ENCODE measurements at regions not wholly inside any gene's neighbourhood (a gene's known extent, or its start where the extent isn't known, plus 50 kb on each side); places are given as distances from the start of the nearest gene placed in this dataset.
"Not testable (repeated sequence)": the region's sequence is repeated elsewhere in the genome, so short reads cannot be mapped to it uniquely, and the experiment has no call there.

GRCh38 chr21:38614558-38614957, 116.3 kb upstream of the ERG start:
- ATAC-seq, result no peak

GRCh38 chr21:38619480-38619879, 121.2 kb upstream of the ERG start:
- ATAC-seq, result no peak

- no peak for ATAC-seq
These were observed 121.8 kb upstream of the ERG start for GRCh38 chr21:38619992-38620479.

GRCh38 chr21:38621132-38621531, 122.9 kb upstream of the ERG start:
- no peak for ATAC-seq

- no peak for ATAC-seq
These were observed 124.0 kb upstream of the ERG start for GRCh38 chr21:38622081-38622826.

GRCh38 chr21:38622827-38623209, 124.5 kb upstream of the ERG start:
- no peak for ATAC-seq

GRCh38 chr21:38623552-38623951, 125.3 kb upstream of the ERG start:
- ATAC-seq, result no peak

GRCh38 chr21:38625000-38625399, 126.7 kb upstream of the ERG start:
- no peak for ATAC-seq

GRCh38 chr21:38626306-38626705, 128.0 kb upstream of the ERG start:
- no peak for ATAC-seq

- ATAC-seq, result no peak
These were observed 130.1 kb upstream of the ERG start for GRCh38 chr21:38628349-38628748.

GRCh38 chr21:38631206-38631605, 132.9 kb upstream of the ERG start:
- no peak for ATAC-seq

GRCh38 chr21:38631676-38632075, 133.4 kb upstream of the ERG start:
- ATAC-seq, result no peak

- no peak for ATAC-seq
These were observed 138.9 kb upstream of the ERG start for GRCh38 chr21:38637161-38637560.

- ATAC-seq, result no peak
These were observed 141.5 kb upstream of the ERG start for GRCh38 chr21:38639571-38640354.

GRCh38 chr21:38640355-38640742, 142.1 kb upstream of the ERG start:
- not testable (repeated sequence) for ATAC-seq

GRCh38 chr21:38643404-38644023, 145.2 kb upstream of the ERG start:
- no peak for ATAC-seq

GRCh38 chr21:38645282-38645681, 147.0 kb upstream of the ERG start:
- no peak for ATAC-seq

- ATAC-seq, result no peak
These were observed 148.0 kb upstream of the ERG start for GRCh38 chr21:38646213-38646837.

- no peak for ATAC-seq
These were observed 150.8 kb upstream of the ERG start for GRCh38 chr21:38649120-38649519.

- no peak for ATAC-seq
These were observed 153.3 kb upstream of the ERG start for GRCh38 chr21:38651570-38651969.

- no peak for ATAC-seq
These were observed 153.3 kb upstream of the ETS2 start for GRCh38 chr21:38652396-38652795.

- no peak for ATAC-seq
These were observed 151.1 kb upstream of the ETS2 start for GRCh38 chr21:38654580-38654979.

- no peak for ATAC-seq
These were observed 147.2 kb upstream of the ETS2 start for GRCh38 chr21:38658511-38658910.

All from activated CD4-positive, CD25-positive, alpha-beta regulatory T cell treated with anti-CD3 and anti-CD28 coated beads, Interleukin-2, amount 50 U/mL, for 24 hours (primary cell).